Choroid plexus epithelial cell (primary cell): ENCODE measurements at regions not wholly inside any gene's neighbourhood (a gene's known extent, or its start where the extent isn't known, plus 50 kb on each side); places are given as distances from the start of the nearest gene placed in this dataset.

Experiments used
- DNase-seq: peaks from one replicate; pipeline ENCODE4 v3.0.0-alpha.2; 2010; ENCODE audit warnings: low read depth
- H3K4me3 ChIP-seq: 2 replicates; pipeline ENCODE4 v1.5.1; 2011; ENCODE audit warnings: low read depth, mild to moderate bottlenecking, control low read depth, low read length, moderate library complexity
- CTCF ChIP-seq: conservative IDR thresholded peaks from 2 replicates; pipeline ENCODE4 v1.5.1; 2011; ENCODE audit warnings: low read depth, mild to moderate bottlenecking, control low read depth, inconsistent platforms, low read length, moderate library complexity

- no peak overlapping the region for H3K4me3 ChIP-seq
- no peak for TF ChIP-seq CTCF
- no peak for DNase-seq
Measured at GRCh38 chr2:8577573-8577972, 104.3 kb upstream of the ID2 start.

GRCh38 chr2:8578335-8579244, 103.3 kb upstream of the ID2 start:
- H3K4me3 ChIP-seq: no peak overlapping the region
- no peak for TF ChIP-seq CTCF
- DNase-seq: no peak

- H3K4me3 ChIP-seq: no peak overlapping the region
- TF ChIP-seq CTCF: no peak
- no peak for DNase-seq
Measured at GRCh38 chr2:8579485-8580085, 102.3 kb upstream of the ID2 start.

DNA sequence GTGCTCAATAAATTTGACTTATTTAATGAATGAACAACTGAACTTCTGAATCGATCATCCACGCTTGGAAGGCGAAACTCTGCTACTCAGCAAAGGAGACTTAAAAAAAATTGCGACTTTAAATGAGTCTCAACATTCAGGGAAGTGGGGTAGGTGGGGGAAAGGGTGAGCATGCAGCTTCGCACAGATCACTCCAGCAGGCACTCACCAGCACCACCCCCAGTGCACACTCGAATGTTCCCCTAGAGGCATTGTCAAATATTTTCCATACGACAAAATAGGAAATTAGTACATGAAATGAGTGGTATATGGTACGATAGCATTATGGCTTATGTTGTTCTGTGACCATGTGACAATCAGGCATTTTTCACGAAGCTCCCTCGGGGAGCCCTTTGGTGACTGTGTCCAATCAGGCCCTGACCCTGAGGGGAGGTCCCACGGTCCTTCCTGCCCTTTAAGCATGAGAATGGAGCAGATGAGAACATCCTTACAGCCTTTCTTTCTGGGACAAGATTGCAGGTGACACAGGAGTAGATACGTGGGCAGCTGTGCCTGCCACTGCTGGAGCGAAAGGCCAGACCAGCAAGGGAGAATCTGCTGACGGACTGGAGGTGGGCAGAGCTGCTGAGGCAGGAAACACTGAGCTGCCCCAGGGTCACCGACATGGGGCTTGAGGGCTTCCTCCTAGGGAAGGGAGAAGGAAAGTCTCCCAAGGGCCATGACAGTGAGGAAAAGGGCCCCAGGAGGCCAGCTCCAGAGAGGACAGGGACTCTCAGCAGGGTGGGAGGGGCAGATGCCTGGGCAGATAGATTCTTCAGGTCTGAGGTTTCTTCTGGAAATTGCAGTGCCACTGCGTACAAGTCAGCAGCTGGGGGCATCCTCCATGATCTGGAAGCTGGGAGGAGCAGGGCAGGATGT, 101.3 kb upstream of the ID2 start:
- TF ChIP-seq CTCF: no peak
- DNase-seq: no peak
- no peak overlapping the region for H3K4me3 ChIP-seq

DNA sequence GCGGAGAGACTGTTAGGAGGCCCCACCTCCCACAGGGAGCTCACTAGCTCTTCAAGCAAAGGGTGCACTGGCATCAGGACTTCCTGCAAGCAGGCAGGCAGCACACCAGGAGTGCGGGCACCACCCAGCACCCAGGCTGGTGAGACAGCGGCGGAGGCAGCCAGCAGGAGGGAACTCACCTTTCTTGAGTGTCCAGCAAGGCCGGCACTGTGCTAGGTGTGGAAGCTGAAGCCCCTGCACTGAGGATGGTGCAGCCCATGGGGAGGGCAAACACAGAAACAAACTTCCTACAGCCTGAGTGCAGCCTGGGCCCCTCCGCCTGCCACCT, 100.7 kb upstream of the ID2 start:
- no peak for TF ChIP-seq CTCF
- no peak overlapping the region for H3K4me3 ChIP-seq
- no peak for DNase-seq

DNA sequence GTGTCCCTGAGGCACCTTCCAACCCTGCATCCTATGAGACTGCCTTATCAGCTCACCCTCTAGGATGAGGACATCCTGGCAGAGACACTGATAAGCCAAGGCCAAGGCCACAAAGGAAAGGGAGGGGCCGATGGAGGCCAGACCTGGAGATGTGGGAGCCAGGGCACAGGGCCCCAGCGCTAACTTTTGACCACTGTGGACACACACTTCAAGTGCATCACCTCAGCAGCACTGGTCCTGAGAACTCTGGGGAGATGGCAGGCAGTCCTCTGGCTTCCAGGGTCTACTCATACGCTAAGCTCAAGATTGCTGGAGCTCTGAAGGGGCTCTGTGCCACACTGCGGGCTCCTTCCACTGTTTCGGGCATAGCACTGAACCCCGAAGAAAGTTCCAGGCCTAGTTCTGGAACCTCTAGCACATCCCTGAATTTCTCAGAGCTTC, 100.2 kb upstream of the ID2 start:
- no peak overlapping the region for H3K4me3 ChIP-seq
- no peak for DNase-seq
- no peak for TF ChIP-seq CTCF
